Stimulated activated CD8-positive, alpha-beta memory T cell treated with anti-CD3 and anti-CD28 coated beads, Interleukin-12 subunit alpha, Interleukin-12 subunit beta, amount 100 ng/mL, for 24 hours (primary cell): ENCODE measurements at regions not wholly inside any gene's neighbourhood (a gene's known extent, or its start where the extent isn't known, plus 50 kb on each side); places are given as distances from the start of the nearest gene placed in this dataset.
"Not testable (repeated sequence)": the region's sequence is repeated elsewhere in the genome, so short reads cannot be mapped to it uniquely, and the experiment has no call there.

Source experiments
- DNase-seq: peaks from one replicate; pipeline ENCODE4 v3.0.0-alpha.2; 2020; ENCODE audit errors: extremely low read depth

- DNase-seq: no peak
Observed at GRCh38 chr6:134605034-134605433, 287.1 kb upstream of the SGK1 start.

DNA sequence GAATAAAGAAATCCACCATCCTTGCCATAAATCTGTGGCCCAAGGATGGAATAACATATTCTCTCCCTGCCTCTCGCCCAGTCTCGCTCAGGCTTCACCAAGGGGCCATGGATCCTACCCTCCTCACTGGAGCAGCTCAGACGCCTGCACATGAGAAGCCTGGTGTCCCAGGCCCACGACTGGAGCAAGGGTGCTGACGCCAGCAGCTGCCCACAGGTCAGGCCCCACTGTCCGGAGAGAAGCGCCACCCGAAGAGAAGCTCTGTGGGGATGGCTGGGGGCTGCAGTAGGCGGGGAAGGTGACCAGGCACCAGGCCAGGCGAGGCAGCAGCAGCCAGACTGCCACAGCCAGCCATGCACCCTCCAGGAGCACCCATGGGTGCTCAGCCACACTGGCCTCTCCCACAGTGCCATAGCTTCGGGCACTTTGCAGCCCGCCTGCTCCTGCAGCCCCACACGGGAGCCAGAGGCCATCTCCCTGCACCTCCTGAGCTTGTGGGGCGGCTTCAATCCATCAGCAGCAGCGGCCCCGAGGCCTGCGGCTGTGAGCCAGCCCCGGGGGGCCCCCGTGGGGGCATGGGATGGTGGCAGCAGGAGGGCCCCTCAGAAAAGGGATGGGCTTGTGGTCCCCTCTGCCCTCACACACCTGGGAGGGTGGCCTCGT lies 286.2 kb upstream of the SGK1 start:
- DNase-seq: no peak

DNA sequence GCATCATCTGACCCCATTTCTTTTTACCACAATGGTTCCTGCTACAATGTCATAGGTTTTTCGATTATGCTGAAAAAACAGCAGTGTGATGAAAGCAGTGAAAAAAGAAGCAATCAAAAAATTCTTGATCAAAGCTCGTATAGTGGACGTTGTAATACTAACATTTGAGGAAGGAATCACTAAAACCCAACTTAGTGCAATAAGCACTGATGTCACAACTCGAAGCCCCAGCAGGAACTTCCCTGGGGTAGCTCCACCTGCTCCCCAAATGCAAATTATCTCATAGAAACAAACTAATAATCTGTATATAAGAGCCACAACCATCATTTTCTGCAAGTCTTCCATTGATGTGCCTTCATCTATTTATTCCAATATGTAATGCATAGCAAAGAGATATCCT lies 285.6 kb upstream of the SGK1 start:
- no peak for DNase-seq

DNA sequence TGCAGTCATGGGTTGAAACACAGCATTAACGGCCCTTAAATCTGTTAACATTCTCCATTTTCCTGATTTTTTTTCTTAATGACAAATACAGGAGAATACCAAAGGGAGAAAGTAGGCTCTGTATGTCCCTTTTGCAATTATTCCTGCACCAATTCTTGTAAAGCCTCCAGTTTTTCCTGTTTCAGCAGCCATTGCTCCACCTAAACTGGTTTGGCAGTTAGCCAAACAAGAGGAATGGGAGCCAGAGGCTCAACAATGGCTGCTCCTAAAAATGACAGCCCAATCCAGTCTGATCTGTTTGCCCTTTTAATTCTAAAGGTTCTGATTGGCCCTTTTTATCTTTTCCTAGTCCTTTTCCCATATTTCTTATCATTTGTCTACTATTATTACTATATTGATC lies 284.2 kb upstream of the SGK1 start:
- DNase-seq: no peak

GRCh38 chr6:134600671-134601070 lies 282.8 kb upstream of the SGK1 start:
- DNase-seq: no peak

DNA sequence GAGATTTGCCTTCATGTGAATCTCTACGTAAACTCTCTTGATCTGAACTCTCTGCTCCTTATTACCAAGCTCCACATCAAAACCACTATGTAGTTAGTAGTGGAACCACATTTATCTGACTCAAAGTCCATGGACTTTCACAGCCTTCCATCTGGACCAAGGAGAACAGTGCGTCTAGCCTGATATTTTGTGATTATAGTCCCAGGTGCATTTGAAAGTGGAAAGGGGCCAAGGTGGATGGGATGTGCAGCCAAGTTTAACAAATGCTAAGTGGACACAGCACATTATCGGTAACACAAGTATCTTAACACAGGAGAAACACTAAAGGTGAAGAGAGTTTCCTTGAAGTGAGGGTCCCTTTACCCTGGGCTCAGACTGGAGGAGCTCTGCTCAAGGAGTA lies 281.2 kb upstream of the SGK1 start:
- no peak for DNase-seq

- no peak for DNase-seq
Observed at GRCh38 chr6:134596191-134596590, 278.3 kb upstream of the SGK1 start.

DNA sequence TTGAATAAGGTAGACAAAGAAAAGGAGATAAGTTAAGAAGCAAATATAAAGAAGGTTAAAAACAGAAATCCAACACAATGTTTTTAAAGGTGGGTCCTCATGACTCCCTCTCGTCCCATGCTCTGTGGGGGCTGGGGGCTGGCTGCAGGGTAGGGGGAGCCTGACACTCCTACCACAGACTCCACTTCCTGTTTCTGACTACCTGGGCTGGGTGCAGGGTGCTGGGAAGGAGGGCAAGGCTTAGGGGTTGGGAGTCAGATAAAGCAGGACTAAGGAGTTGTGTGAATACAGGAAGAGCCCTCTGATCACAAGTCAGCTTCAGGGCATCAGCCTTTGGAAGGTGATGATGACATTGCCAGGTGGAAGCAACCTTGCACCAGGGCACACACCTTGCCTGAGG lies 277.0 kb upstream of the SGK1 start:
- DNase-seq: no peak

DNA sequence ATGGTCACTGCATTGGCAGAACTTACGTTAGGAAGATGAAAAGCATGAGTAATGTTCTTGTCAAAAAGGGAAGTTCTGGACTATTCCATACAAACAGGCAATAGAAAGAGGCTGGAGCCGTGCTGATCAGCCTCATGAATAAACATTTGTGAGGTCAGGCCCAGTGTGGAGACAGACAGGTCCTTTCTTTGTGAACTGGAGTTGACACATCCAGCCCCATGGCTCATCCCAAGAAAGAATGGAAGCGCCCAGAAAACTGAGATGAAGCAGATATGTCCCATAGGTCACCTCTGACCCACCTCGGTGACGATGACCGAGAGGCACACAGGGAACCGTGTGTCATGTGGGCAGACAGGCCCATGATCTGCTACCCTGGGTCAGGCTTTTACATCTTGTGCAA lies 276.0 kb upstream of the SGK1 start:
- no peak for DNase-seq

DNA sequence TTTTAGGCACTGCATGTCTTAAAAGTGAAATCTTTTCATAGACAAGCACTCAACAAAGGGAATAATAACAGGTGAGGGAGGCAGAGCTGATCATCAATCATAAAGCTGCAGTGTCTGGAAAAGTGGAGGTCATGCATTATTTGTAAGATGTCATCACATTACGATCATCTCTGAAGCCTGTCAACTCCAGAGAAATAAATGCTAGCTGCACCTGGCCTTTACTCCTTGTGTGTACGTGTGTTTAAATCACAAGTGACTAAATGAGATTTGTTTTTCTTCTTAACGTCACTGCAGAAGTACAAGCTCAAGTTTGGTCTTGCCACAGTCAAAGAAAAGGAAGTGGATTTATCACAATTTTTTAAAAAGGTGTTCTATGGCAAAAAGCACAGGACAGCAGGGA lies 275.5 kb upstream of the SGK1 start:
- DNase-seq: no peak

GRCh38 chr6:134593024-134593423 lies 275.1 kb upstream of the SGK1 start:
- no peak for DNase-seq

DNA sequence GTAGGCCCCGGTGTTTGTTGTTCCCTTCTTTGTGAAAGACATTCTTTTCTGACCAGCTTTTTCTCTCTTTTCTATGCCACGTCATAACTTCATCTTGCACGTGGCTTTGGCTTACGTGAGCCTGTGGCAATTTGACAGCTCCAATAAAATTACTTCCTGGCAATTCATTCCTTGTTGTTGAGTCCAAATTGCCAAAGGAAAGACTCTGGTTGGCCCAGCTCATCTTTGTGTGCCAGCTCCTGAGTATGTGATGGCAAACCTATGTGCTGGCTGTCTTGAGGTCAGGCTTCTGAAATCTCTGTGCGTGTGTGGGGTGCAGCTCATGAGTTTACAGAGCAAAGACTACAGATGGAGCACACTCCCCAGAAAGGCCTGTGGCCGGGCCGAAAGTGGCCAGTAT lies 272.5 kb upstream of the SGK1 start:
- no peak for DNase-seq

DNA sequence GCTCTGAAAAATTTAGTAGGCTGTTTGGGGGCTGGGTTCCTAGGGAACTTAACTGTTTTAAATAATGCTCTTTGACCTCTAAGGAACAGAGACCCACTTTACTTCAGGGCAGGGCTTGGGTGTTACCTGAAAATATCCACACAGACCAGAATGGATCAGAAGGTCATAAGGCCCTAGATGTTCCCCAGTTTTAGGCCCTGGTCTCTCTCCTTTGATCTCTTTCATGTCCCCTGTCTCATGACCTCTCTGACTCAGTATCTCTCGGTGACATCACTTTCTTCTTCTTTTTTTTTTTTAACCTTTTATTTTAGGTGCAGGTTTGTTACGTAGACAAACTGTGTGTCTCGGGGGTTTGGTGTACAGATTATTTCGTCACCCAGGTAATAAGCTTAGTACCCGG lies 272.1 kb upstream of the SGK1 start:
- DNase-seq: no peak

- no peak for DNase-seq
Observed at GRCh38 chr6:134589512-134589911, 271.6 kb upstream of the SGK1 start.

- no peak for DNase-seq
Observed at GRCh38 chr6:134588267-134588666, 270.4 kb upstream of the SGK1 start.

GRCh38 chr6:134585517-134585873 lies 267.6 kb upstream of the SGK1 start:
- no peak for DNase-seq

- no peak for DNase-seq
Observed at GRCh38 chr6:134584847-134585516, 267.1 kb upstream of the SGK1 start.

- no peak for DNase-seq
Observed at GRCh38 chr6:134577998-134578397, 260.1 kb upstream of the SGK1 start.

DNA sequence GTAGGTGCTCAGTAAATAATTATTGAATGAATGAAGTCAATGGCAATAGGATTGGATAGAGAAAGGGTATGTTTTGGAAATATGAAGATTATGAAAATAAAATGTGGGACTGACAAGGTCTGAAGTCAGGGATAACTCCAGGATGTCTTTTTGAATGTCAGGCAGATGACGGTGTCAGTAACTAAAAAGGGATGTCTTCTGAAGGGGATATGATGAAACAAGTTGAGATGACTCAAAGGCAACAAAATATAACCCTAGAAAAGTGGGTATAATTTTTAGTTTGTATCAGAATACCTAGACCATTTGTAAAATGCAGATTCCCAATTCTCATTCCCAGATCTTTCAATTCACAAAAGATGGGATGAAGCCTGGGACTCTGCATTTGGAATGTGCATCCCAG lies 257.3 kb upstream of the SGK1 start:
- no peak for DNase-seq

DNA sequence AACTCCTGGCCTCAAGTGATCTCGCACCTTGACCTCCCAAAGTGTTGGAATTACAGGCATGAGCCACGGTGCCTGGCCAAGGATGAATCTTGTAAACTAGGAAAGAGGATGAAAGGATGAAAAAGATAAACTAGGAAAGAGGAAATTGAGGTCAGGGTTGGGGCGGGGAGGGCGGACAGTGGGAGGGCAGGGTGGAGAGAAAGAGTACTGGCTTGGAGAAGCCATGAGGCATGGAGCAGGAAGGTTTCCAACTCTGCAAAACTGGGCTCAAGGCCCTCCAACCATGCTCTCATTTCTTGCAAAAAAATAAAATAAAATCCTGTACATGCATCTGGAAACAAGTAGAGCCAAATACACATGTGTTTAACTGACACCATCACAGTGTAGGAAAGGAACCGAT lies 256.6 kb upstream of the SGK1 start:
- DNase-seq: no peak

- DNase-seq: not testable (repeated sequence)
Observed at GRCh38 chr6:134569996-134570395, 252.1 kb upstream of the SGK1 start.

- no peak for DNase-seq
Observed at GRCh38 chr6:134564705-134565104, 246.8 kb upstream of the SGK1 start.

DNA sequence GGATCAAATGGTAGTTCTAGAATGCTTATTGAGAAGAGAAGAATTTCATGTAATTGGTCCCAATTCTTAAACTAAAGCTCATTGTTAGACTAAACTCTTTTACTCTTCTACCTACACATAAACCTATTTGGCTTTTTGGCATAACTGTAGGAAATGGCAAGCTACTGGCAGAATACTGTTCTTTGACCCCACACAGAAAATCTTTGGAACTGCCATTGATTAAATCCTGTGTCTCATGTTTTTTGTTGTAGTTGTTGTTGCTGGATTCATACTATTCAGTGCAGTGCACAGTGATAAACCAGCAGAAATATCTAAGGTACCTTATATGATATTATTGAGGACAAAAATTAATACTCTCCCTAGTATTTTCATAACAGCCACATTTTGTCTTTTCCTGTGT lies 242.1 kb upstream of the SGK1 start:
- no peak for DNase-seq

- no peak for DNase-seq
Observed at GRCh38 chr6:134557509-134557908, 239.6 kb upstream of the SGK1 start.
